H1 (cell line): ENCODE measurements at regions not wholly inside any gene's neighbourhood (a gene's known extent, or its start where the extent isn't known, plus 50 kb on each side); places are given as distances from the start of the nearest gene placed in this dataset.

Experiments used
- POLR2A ChIP-seq, 2 experiments: IDR thresholded peaks; 1 replicate in 1 of 2; 2 replicates in 1 of 2; pipeline ENCODE4 v1.6.1; 2011; ENCODE audit warnings: low read depth in 2 of 2, low read length in 2 of 2, mild to moderate bottlenecking in 2 of 2; ENCODE audit errors: control extremely low read depth in 1 of 2
- POLR2AphosphoS5 ChIP-seq: IDR thresholded peaks from 2 replicates; pipeline ENCODE4 v1.6.1; 2011; ENCODE audit warnings: low read depth, low read length
- RAD21 ChIP-seq, 2 experiments: IDR thresholded peaks in 1 of 2; conservative IDR thresholded peaks in 1 of 2; 2 replicates each; pipeline ENCODE4 v1.6.1; 2011; ENCODE audit warnings: low read depth in 2 of 2, low read length in 2 of 2, improper control_type of control experiment in 1 of 2, inconsistent platforms in 1 of 2, mild to moderate bottlenecking in 1 of 2, moderate library complexity in 1 of 2
- TF ChIP-seq, protein P1 (sequence below), 3 experiments: IDR thresholded peaks; 1 replicate in 2 of 3; 2 replicates in 1 of 3; pipeline versions ENCODE4 v1.5.1 to v1.6.1; 2011; ENCODE audit warnings: low read length in 3 of 3, mild to moderate bottlenecking in 3 of 3, inconsistent platforms in 2 of 3, low read depth in 1 of 3, moderate library complexity in 1 of 3; ENCODE audit not compliant: insufficient read depth in 1 of 3; ENCODE audit errors: control extremely low read depth in 1 of 3

DNA sequence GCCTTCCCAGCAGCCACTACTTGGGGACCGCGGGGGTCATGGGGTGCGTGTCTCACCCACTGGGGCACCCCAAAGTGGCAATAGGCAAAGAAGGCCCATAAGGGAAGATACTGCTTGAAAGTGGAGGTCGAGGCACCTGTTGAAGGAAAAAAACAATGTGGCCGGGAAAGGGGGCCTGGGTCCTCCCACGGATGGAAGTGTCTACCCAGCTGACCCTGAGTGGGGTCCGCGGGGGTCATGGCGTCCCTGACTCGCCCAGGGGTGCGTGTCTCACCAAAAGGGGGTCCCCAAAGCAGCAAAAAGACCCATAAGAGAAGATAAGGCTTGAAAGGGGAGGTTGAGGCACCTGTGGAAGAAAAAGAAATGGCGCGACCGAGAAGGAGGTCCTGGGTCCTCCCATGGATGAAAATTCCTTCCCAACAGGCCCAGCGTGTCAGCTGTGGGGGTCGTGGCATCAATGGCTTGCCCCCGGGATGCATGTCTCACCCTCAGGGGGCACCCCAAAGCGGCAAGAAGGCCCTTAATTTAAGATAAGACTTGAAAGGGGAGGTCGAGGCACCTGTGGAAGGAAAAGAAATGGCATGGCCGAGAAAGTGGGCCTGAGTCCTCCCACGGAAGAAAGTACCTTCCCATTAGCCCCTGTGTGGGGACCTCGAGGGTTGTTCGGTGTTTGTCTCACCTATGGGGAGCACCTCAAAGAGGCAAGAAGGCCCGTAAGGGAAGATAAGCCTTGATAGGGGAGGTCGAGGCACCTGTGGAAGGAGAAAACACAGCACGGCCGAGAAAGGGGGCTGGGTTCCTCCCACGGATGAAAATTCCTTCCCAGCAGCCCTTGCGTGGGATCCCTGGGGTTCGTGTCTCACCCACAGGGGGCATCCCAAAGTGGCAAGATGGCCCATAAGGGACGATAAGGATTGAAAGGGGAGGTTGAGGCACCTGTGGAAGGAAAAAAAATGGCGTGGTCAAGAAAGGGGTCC lies 266.0 kb downstream of the ALG10 start:
- TF ChIP-seq POLR2A (IDR thresholded peaks at IDR 0.05; ENCODE audit: control extremely low read depth in 1 of 2, low read depth in 2 of 2, low read length in 2 of 2) (no peak), POLR2AphosphoS5 (no peak), RAD21 (IDR thresholded peaks at IDR 0.05 in 1 of 2, conservative IDR thresholded peaks at IDR 0.05 in 1 of 2; ENCODE audit: low read depth in 2 of 2, low read length in 2 of 2) (no peak)
- TF ChIP-seq, protein P1, sequence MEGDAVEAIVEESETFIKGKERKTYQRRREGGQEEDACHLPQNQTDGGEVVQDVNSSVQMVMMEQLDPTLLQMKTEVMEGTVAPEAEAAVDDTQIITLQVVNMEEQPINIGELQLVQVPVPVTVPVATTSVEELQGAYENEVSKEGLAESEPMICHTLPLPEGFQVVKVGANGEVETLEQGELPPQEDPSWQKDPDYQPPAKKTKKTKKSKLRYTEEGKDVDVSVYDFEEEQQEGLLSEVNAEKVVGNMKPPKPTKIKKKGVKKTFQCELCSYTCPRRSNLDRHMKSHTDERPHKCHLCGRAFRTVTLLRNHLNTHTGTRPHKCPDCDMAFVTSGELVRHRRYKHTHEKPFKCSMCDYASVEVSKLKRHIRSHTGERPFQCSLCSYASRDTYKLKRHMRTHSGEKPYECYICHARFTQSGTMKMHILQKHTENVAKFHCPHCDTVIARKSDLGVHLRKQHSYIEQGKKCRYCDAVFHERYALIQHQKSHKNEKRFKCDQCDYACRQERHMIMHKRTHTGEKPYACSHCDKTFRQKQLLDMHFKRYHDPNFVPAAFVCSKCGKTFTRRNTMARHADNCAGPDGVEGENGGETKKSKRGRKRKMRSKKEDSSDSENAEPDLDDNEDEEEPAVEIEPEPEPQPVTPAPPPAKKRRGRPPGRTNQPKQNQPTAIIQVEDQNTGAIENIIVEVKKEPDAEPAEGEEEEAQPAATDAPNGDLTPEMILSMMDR (IDR thresholded peaks at IDR 0.05; ENCODE audit: control extremely low read depth in 1 of 3, insufficient read depth in 1 of 3, low read depth in 1 of 3, low read length in 3 of 3): no peak
